ENCODE measurements at regions not wholly inside any gene's neighbourhood (a gene's known extent, or its start where the extent isn't known, plus 50 kb on each side); places are given as distances from the start of the nearest gene placed in this dataset.

- TF ChIP-seq GABPA (IDR thresholded peaks at IDR 0.05; ENCODE audit: borderline replicate concordance, insufficient read depth, low read length) (no peak), RFX5 (IDR thresholded peaks at IDR 0.05; ENCODE audit: borderline replicate concordance, low read depth, low read length) (no peak)
Measured at GRCh38 chr3:84789961-84790360, 168.8 kb upstream of the CADM2 start (continued).
